Activated CD8-positive, alpha-beta T cell treated with anti-CD3 and anti-CD28 coated beads for 36 hours (primary cell): ENCODE measurements at regions not wholly inside any gene's neighbourhood (a gene's known extent, or its start where the extent isn't known, plus 50 kb on each side); places are given as distances from the start of the nearest gene placed in this dataset.
"Not testable (repeated sequence)": the region's sequence is repeated elsewhere in the genome, so short reads cannot be mapped to it uniquely, and the experiment has no call there.

Source experiments
- ATAC-seq: fragments of 200-7000 bp; cut with Tn5 transposase; one replicate; pipeline ENCODE4 v1.10.0; 2021; ENCODE audit warnings: mild to moderate bottlenecking, moderate library complexity
- CTCF ChIA-PET: fragments of 350-600 bp; sonication (Branson Sonifier 250); formaldehyde crosslinking; loops from one replicate; lab custom pipeline; 2021; ENCODE audit warnings: antibody characterized with exemption; lab: Charles Lee
- POLR2A ChIA-PET: fragments of 350-600 bp; sonication (Branson Sonifier 250); formaldehyde crosslinking; loops from one replicate; lab custom pipeline; 2021; ENCODE audit warnings: antibody characterized with exemption; lab: Charles Lee
- DNase-seq: peaks from one replicate; pipeline ENCODE4 v3.0.0-alpha.2; 2020
- H3K27ac Mint-ChIP-seq: one replicate; pipeline ENCODE4 v1.8.0; 2021; ENCODE audit warnings: mild to moderate bottlenecking, mixed read lengths
- H3K27me3 Mint-ChIP-seq: one replicate; pipeline ENCODE4 v1.8.0; 2021; ENCODE audit warnings: mixed read lengths
- H3K36me3 Mint-ChIP-seq: one replicate; pipeline ENCODE4 v1.8.0; 2021; ENCODE audit warnings: low read depth, mixed read lengths
- H3K4me1 Mint-ChIP-seq: one replicate; pipeline ENCODE4 v1.8.0; 2021; ENCODE audit warnings: low read depth, mixed read lengths
- H3K4me3 Mint-ChIP-seq: one replicate; pipeline ENCODE4 v1.8.0; 2021; ENCODE audit warnings: mild to moderate bottlenecking, moderate library complexity, mixed read lengths
- H3K9me3 Mint-ChIP-seq: one replicate; pipeline ENCODE4 v1.8.0; 2021; ENCODE audit warnings: mixed read lengths
- CTCF ChIP-seq: fragments of 200-600 bp; IDR thresholded peaks from one replicate; pipeline ENCODE4 v1.8.0; 2022; ENCODE audit warnings: antibody characterized with exemption, mild to moderate bottlenecking
- intact Hi-C: fragments of 100-400 bp; cut with micrococcal nuclease; formaldehyde crosslinking; loops from one replicate; pipeline ENCODE4 v1.10.0; 2022

GRCh38 chr6:15937602-15938001, 191.3 kb upstream of the MYLIP start:
- intact Hi-C loops, result no loop called here
- Mint-ChIP-seq H3K4me1 (no peaks in the 10 kb centered on the region), H3K4me3 (no peak overlapping the region), H3K27me3 (no peaks in the 10 kb centered on the region), H3K27ac (no peak overlapping the region), H3K36me3 (no peaks in the 10 kb centered on the region), H3K9me3 (no peaks in the 10 kb centered on the region)
- no peak for DNase-seq
- ChIA-PET CTCF (no interaction called here), POLR2A (no interaction called here)
- ATAC-seq, result no peak
- no peak for TF ChIP-seq CTCF

GRCh38 chr6:15936503-15936902, 192.4 kb upstream of the MYLIP start:
- Mint-ChIP-seq H3K36me3 (no peaks in the 10 kb centered on the region), H3K4me1 (no peaks in the 10 kb centered on the region), H3K4me3 (no peak overlapping the region), H3K27me3 (no peaks in the 10 kb centered on the region), H3K27ac (no peak overlapping the region), H3K9me3 (peaks cover 6% of the 10 kb centered on the region)
- TF ChIP-seq CTCF, result no peak
- DNase-seq (no peak), ATAC-seq (no peak)
- intact Hi-C loops, result no loop called here
- POLR2A ChIA-PET, result no interaction called here
- CTCF ChIA-PET, result no interaction called here

- Mint-ChIP-seq H3K4me3 (no peak overlapping the region), H3K9me3 (peaks cover 14% of the 10 kb centered on the region), H3K4me1 (no peaks in the 10 kb centered on the region), H3K36me3 (peaks cover 6% of the 10 kb centered on the region), H3K27ac (no peak overlapping the region), H3K27me3 (no peaks in the 10 kb centered on the region)
- no peak for TF ChIP-seq CTCF
- POLR2A ChIA-PET, result no interaction called here
- CTCF ChIA-PET, result no interaction called here
- no peak for DNase-seq
- no peak for ATAC-seq
- intact Hi-C loops, result no loop called here
Observed at GRCh38 chr6:15935661-15936060, 193.2 kb upstream of the MYLIP start.

GRCh38 chr6:15931697-15932096, 197.2 kb upstream of the MYLIP start:
- H3K36me3 Mint-ChIP-seq, H3K4me3 Mint-ChIP-seq, POLR2A ChIA-PET, H3K4me1 Mint-ChIP-seq, intact Hi-C loops, H3K27me3 Mint-ChIP-seq, DNase-seq, CTCF ChIA-PET, ATAC-seq, H3K27ac Mint-ChIP-seq: not testable (repeated sequence)
- H3K9me3 Mint-ChIP-seq, result peaks cover 22% of the 10 kb centered on the region

- Mint-ChIP-seq H3K4me3 (no peak overlapping the region), H3K9me3 (peaks cover 22% of the 10 kb centered on the region), H3K27me3 (no peaks in the 10 kb centered on the region), H3K4me1 (no peaks in the 10 kb centered on the region), H3K27ac (no peak overlapping the region), H3K36me3 (peaks cover 6% of the 10 kb centered on the region)
- DNase-seq (no peak), ATAC-seq (no peak)
- intact Hi-C loops, result no loop called here
- no peak for TF ChIP-seq CTCF
- POLR2A ChIA-PET, result no interaction called here
- CTCF ChIA-PET, result interaction anchor here (1.1 kb wide), 1 partner anchor 15 kb away, joined by 3 read pairs; no protein-coding TSS in a partner anchor
Observed at GRCh38 chr6:15930207-15930606, 198.7 kb upstream of the MYLIP start.

- intact Hi-C loops, result no loop called here
- Mint-ChIP-seq H3K4me1 (no peaks in the 10 kb centered on the region), H3K27me3 (no peaks in the 10 kb centered on the region), H3K36me3 (peaks cover 6% of the 10 kb centered on the region), H3K27ac (no peak overlapping the region), H3K9me3 (peaks cover 22% of the 10 kb centered on the region), H3K4me3 (no peak overlapping the region)
- DNase-seq, result no peak
- CTCF ChIA-PET, result no interaction called here
- no peak for TF ChIP-seq CTCF
- no peak for ATAC-seq
- POLR2A ChIA-PET, result no interaction called here
Observed at GRCh38 chr6:15929685-15930084, 199.2 kb upstream of the MYLIP start.
